HUES6 (cell line): ENCODE measurements at regions not wholly inside any gene's neighbourhood (a gene's known extent, or its start where the extent isn't known, plus 50 kb on each side); places are given as distances from the start of the nearest gene placed in this dataset.

ENCODE experiments used
- H3K27ac ChIP-seq: 2 replicates; pipeline ENCODE4 v1.7.0; 2013; ENCODE audit warnings: low read depth, mild to moderate bottlenecking, low read length, inconsistent platforms
- H3K27me3 ChIP-seq: 2 replicates; pipeline ENCODE4 v1.6.1; 2013; ENCODE audit warnings: low read length; ENCODE audit not compliant: control insufficient read depth, insufficient read depth
- H3K36me3 ChIP-seq: 2 replicates; pipeline ENCODE4 v1.6.1; 2013; ENCODE audit warnings: low read length; ENCODE audit not compliant: control insufficient read depth, insufficient read depth
- H3K4me1 ChIP-seq: 2 replicates; pipeline ENCODE4 v1.6.1; 2013; ENCODE audit warnings: low read length; ENCODE audit not compliant: control insufficient read depth, insufficient read depth
- H3K4me3 ChIP-seq: 2 replicates; pipeline ENCODE4 v1.5.1; 2013; ENCODE audit warnings: low read depth, low read length
- H3K9ac ChIP-seq: one replicate; pipeline ENCODE4 v1.6.1; 2013; ENCODE audit warnings: mild to moderate bottlenecking, low read length
- H3K9me3 ChIP-seq: 2 replicates; pipeline ENCODE4 v1.6.1; 2013; ENCODE audit warnings: low read depth, low read length; ENCODE audit not compliant: control insufficient read depth, insufficient read depth

- H3K4me1 ChIP-seq = peaks cover 3% of the 10 kb centered on the region; the same call in 1 of the 2 replicates
- H3K9ac ChIP-seq = no peak overlapping the region
Measured at GRCh38 chr20:50297498-50298376, 107.1 kb downstream of the CEBPB start.

GRCh38 chr20:50298554-50299324, 108.1 kb downstream of the CEBPB start:
- no peaks in the 10 kb centered on the region for H3K9me3 ChIP-seq
- H3K4me1 ChIP-seq = no peaks in the 10 kb centered on the region
- H3K4me3 ChIP-seq = no peak overlapping the region
- no peak overlapping the region for H3K9ac ChIP-seq
- no peaks in the 10 kb centered on the region for H3K36me3 ChIP-seq
- no peaks in the 10 kb centered on the region for H3K27me3 ChIP-seq
- H3K27ac ChIP-seq = no peak overlapping the region

More at GRCh38 chr20:50297498-50298376, 107.1 kb downstream of the CEBPB start:
- Histone ChIP-seq H3K4me3 (no peak overlapping the region), H3K36me3 (no peaks in the 10 kb centered on the region), H3K9me3 (no peaks in the 10 kb centered on the region), H3K27me3 (no peaks in the 10 kb centered on the region), H3K27ac (no peak overlapping the region)

- Histone ChIP-seq H3K4me3 (no peak overlapping the region), H3K27ac (no peak overlapping the region), H3K36me3 (no peaks in the 10 kb centered on the region), H3K9ac (no peak overlapping the region), H3K4me1 (peaks cover 2% of the 10 kb centered on the region; the same call in 1 of the 2 replicates), H3K27me3 (no peaks in the 10 kb centered on the region), H3K9me3 (no peaks in the 10 kb centered on the region)
Measured at GRCh38 chr20:50299325-50299629, 108.6 kb downstream of the CEBPB start.

- H3K4me1 ChIP-seq = peaks cover 18% of the 10 kb centered on the region
- no peaks in the 10 kb centered on the region for H3K27me3 ChIP-seq
- H3K9me3 ChIP-seq = no peaks in the 10 kb centered on the region
- H3K9ac ChIP-seq = no peak overlapping the region
- no peaks in the 10 kb centered on the region for H3K36me3 ChIP-seq
- no peak overlapping the region for H3K27ac ChIP-seq
- no peak overlapping the region for H3K4me3 ChIP-seq
Measured at GRCh38 chr20:50301165-50301564, 110.5 kb downstream of the CEBPB start.

GRCh38 chr20:50301712-50302111, 111.1 kb downstream of the CEBPB start:
- Histone ChIP-seq H3K4me1 (peaks cover 23% of the 10 kb centered on the region), H3K27ac (no peak overlapping the region), H3K27me3 (no peaks in the 10 kb centered on the region), H3K9me3 (no peaks in the 10 kb centered on the region), H3K9ac (no peak overlapping the region), H3K4me3 (no peak overlapping the region), H3K36me3 (no peaks in the 10 kb centered on the region)

- H3K27me3 ChIP-seq = no peaks in the 10 kb centered on the region
- H3K4me3 ChIP-seq = no peak overlapping the region
- no peak overlapping the region for H3K27ac ChIP-seq
- H3K9me3 ChIP-seq = no peaks in the 10 kb centered on the region
- no peaks in the 10 kb centered on the region for H3K36me3 ChIP-seq
- H3K9ac ChIP-seq = no peak overlapping the region
- H3K4me1 ChIP-seq = peaks cover 24% of the 10 kb centered on the region
Measured at GRCh38 chr20:50302341-50303057, 111.9 kb downstream of the CEBPB start.

GRCh38 chr20:50303573-50304500, 113.2 kb downstream of the CEBPB start:
- Histone ChIP-seq H3K4me1 (peaks cover 28% of the 10 kb centered on the region), H3K36me3 (no peaks in the 10 kb centered on the region), H3K9me3 (no peaks in the 10 kb centered on the region), H3K4me3 (no peak overlapping the region), H3K27me3 (no peaks in the 10 kb centered on the region), H3K27ac (no peak overlapping the region), H3K9ac (no peak overlapping the region)

- Histone ChIP-seq H3K4me1 (peaks cover 32% of the 10 kb centered on the region), H3K4me3 (no peak overlapping the region), H3K9me3 (no peaks in the 10 kb centered on the region), H3K27me3 (no peaks in the 10 kb centered on the region), H3K36me3 (no peaks in the 10 kb centered on the region), H3K9ac (no peak overlapping the region), H3K27ac (no peak overlapping the region)
Measured at GRCh38 chr20:50304501-50304856, 113.8 kb downstream of the CEBPB start.

- no peaks in the 10 kb centered on the region for H3K27me3 ChIP-seq
- no peak overlapping the region for H3K4me3 ChIP-seq
- no peak overlapping the region for H3K9ac ChIP-seq
- peaks cover 35% of the 10 kb centered on the region for H3K4me1 ChIP-seq
- H3K27ac ChIP-seq = no peak overlapping the region
- H3K36me3 ChIP-seq = no peaks in the 10 kb centered on the region
- H3K9me3 ChIP-seq = no peaks in the 10 kb centered on the region
Measured at GRCh38 chr20:50304923-50305635, 114.4 kb downstream of the CEBPB start.
